Endothelial cell of umbilical vein (primary cell): ENCODE measurements at regions not wholly inside any gene's neighbourhood (a gene's known extent, or its start where the extent isn't known, plus 50 kb on each side); places are given as distances from the start of the nearest gene placed in this dataset.

Experiments
- BruUV-seq: library from RNA; stranded (reverse); fragments of 400-500 nt; replicated peaks from 2 replicates; lab custom pipeline; 2021; lab: Mats Ljungman, UMichigan
- CTCF ChIA-PET: fragments of 300-600, 350-600 bp; sonication (Branson Sonifier 250); formaldehyde crosslinking; loops from one replicate; lab custom pipeline; 2021; ENCODE audit warnings: antibody characterized with exemption, inconsistent platforms; lab: Charles Lee
- POLR2A ChIA-PET: fragments of 300-600, 350-600 bp; sonication (Branson Sonifier 250); formaldehyde crosslinking; loops from one replicate; lab custom pipeline; 2021; ENCODE audit warnings: antibody characterized with exemption, inconsistent platforms; lab: Charles Lee
- DNase-seq: peaks from one replicate; pipeline ENCODE4 v3.0.0-alpha.2; 2011; ENCODE audit warnings: low read depth, low spot score
- FAIRE-seq: peaks from 2 replicates; lab custom pipeline; 2011; peaks lifted over from hg19 to GRCh38; lab: Jason Lieb, UNC
- H2AFZ ChIP-seq: 2 replicates; pipeline ENCODE4 v1.6.0; 2012; ENCODE audit warnings: low read depth, low read length, control low read depth, inconsistent platforms
- H3K27ac ChIP-seq: 2 replicates; pipeline ENCODE4 v1.5.1; 2011; ENCODE audit warnings: low read depth, mild to moderate bottlenecking, control low read depth, low read length, moderate library complexity; ENCODE audit not compliant: insufficient read depth
- H3K27me3 ChIP-seq, 2 experiments: 2 replicates each; pipeline versions ENCODE4 v1.6.0 to v1.6.1; 2011; ENCODE audit warnings: low read length in 2 of 2, mixed read lengths in 1 of 2; ENCODE audit not compliant: control insufficient read depth in 2 of 2, insufficient read depth in 2 of 2
- H3K36me3 ChIP-seq, 2 experiments: 2 replicates in 1 of 2; 3 replicates in 1 of 2; pipeline ENCODE4 v1.5.1; 2011; ENCODE audit warnings: low read length in 2 of 2, mild to moderate bottlenecking in 1 of 2, moderate library complexity in 1 of 2; ENCODE audit not compliant: control insufficient read depth in 2 of 2, insufficient read depth in 2 of 2; ENCODE audit errors: extremely low read depth in 1 of 2
- H3K4me1 ChIP-seq: 3 replicates; pipeline ENCODE4 v1.5.1; 2011; ENCODE audit warnings: mild to moderate bottlenecking, low read length; ENCODE audit not compliant: control insufficient read depth, insufficient read depth; ENCODE audit errors: extremely low read depth
- H3K4me2 ChIP-seq: 2 replicates; pipeline ENCODE4 v1.6.1; 2011; ENCODE audit warnings: low read length, control low read depth, mixed read lengths; ENCODE audit not compliant: insufficient read depth
- H3K4me3 ChIP-seq, 3 experiments: fragments of 200-600 bp in 1 of 3; sonication (generic), shearing (Covaris generic) in 1 of 3; replicated peaks in 1 of 3; 2 replicates each; pipeline ENCODE4 v1.5.1; 2011 to 2016; ENCODE audit warnings: control low read depth in 3 of 3, low read length in 3 of 3, mild to moderate bottlenecking in 2 of 3, inconsistent platforms in 1 of 3, low read depth in 1 of 3, moderate library complexity in 1 of 3; ENCODE audit not compliant: insufficient read depth in 1 of 3
- H3K79me2 ChIP-seq: 2 replicates; pipeline ENCODE4 v1.6.0; 2012; ENCODE audit warnings: low read length, inconsistent platforms; ENCODE audit not compliant: control insufficient read depth, insufficient read depth
- H3K9ac ChIP-seq: replicated peaks from 2 replicates; pipeline ENCODE3; 2011; ENCODE audit warnings: low read length, control low read depth; ENCODE audit not compliant: insufficient read depth; ENCODE audit errors: extremely low read depth
- H3K9me1 ChIP-seq: replicated peaks from 3 replicates; pipeline ENCODE4 v1.6.0; 2011; ENCODE audit warnings: mild to moderate bottlenecking, low read length; ENCODE audit not compliant: control insufficient read depth, insufficient read depth; ENCODE audit errors: extremely low read depth
- H3K9me3 ChIP-seq: replicated peaks from 2 replicates; pipeline ENCODE4 v1.5.1; 2012; ENCODE audit warnings: low read length, inconsistent platforms; ENCODE audit not compliant: control insufficient read depth, insufficient read depth
- H4K20me1 ChIP-seq: replicated peaks from 2 replicates; pipeline ENCODE3; 2011; ENCODE audit warnings: mild to moderate bottlenecking, low read length; ENCODE audit not compliant: control insufficient read depth, insufficient read depth; ENCODE audit errors: extremely low read depth
- CTCF ChIP-seq, 2 donors: IDR thresholded peaks; 1 replicate in 1 of 2; 2 replicates in 1 of 2; pipeline ENCODE4 v1.5.1; 2011; ENCODE audit warnings: low read length in 2 of 2, mild to moderate bottlenecking in 2 of 2, moderate library complexity in 2 of 2, control low read depth in 1 of 2, inconsistent platforms in 1 of 2, low read depth in 1 of 2; ENCODE audit not compliant: insufficient read depth in 1 of 2; ENCODE audit errors: extremely low read depth in 1 of 2
- EZH2 ChIP-seq: IDR thresholded peaks from 2 replicates; pipeline ENCODE4 v1.6.1; 2012; ENCODE audit warnings: borderline replicate concordance, low read depth, mild to moderate bottlenecking, moderate library complexity, low read length, inconsistent platforms; ENCODE audit not compliant: severe bottlenecking
- FOS ChIP-seq: IDR thresholded peaks from 2 replicates; pipeline ENCODE4 v1.6.1; 2011; ENCODE audit warnings: mild to moderate bottlenecking, low read length, moderate library complexity, borderline replicate concordance; ENCODE audit not compliant: insufficient read depth
- GATA2 ChIP-seq: IDR thresholded peaks from 2 replicates; pipeline ENCODE4 v1.7.0; 2011; ENCODE audit warnings: low read depth, mild to moderate bottlenecking, moderate library complexity, mixed read lengths, low read length; ENCODE audit not compliant: insufficient read length, insufficient read depth
- JUN ChIP-seq: IDR thresholded peaks from 2 replicates; pipeline ENCODE4 v1.6.1; 2011; ENCODE audit warnings: borderline replicate concordance, low read depth; ENCODE audit not compliant: insufficient read length, insufficient read depth
- MYC ChIP-seq: IDR thresholded peaks from one replicate; pipeline ENCODE4 v1.6.1; 2011; ENCODE audit warnings: mild to moderate bottlenecking, low read depth, low read length
- POLR2A ChIP-seq: IDR thresholded peaks from 2 replicates; pipeline ENCODE4 v1.6.1; 2012; ENCODE audit warnings: low read depth, mild to moderate bottlenecking, control low read depth, low read length
- POLR2AphosphoS5 ChIP-seq: IDR thresholded peaks from 2 replicates; pipeline ENCODE4 v1.6.1; 2012; ENCODE audit warnings: low read depth, mild to moderate bottlenecking, control low read depth, low read length, moderate library complexity; ENCODE audit not compliant: insufficient read depth
- dilution Hi-C: fragments of 300-500 bp; cut with MboI; formaldehyde crosslinking; loops from one replicate; pipeline ENCODE4 v1.15.0; 2019; ENCODE audit warnings: low sequenced_read_pairs; ENCODE audit not compliant: extremely low pct_ligation_motif_present
- intact Hi-C: fragments of 100-400 bp; cut with micrococcal nuclease; formaldehyde crosslinking; loops from one replicate; pipeline ENCODE4 v1.10.0; 2022
- TF ChIP-seq, protein P1 (sequence below): IDR thresholded peaks from 2 replicates; pipeline ENCODE4 v1.6.1; 2011; ENCODE audit not compliant: insufficient read depth, insufficient read length

DNA sequence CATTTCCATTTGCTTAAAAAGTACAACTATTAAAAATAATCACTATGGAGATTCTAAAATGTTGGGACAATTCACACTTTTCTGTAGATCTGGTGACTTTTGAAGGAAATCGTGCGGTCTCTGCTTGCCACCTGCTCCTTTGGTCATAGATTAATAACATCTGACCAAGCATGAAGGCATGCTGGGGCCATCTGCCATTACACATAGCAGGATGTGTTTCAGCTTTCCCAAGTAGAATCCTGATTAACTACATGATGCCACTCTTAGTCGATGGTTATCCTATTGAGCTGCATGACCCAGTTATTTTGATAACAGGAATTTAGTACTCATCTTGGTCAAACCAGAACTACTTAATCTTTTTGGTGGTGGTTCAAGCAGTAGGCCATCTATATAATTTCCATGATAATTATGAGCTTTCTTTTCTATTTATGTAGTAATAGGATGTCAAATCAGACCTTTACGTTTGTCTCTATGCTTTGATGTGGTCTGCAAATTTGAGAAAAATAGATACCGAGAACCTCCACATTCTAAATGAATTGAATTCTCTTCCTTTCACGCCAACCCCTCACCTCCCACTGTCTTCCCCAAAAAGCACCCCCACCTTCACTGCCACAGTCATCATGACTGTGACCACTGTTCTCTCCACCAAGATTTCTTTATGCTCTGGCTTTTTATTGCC, 158.1 kb downstream of the DIPK2A start:
- dilution Hi-C loops (no loop called here), intact Hi-C loops (no loop called here)
- Histone ChIP-seq H3K36me3 (no peaks in the 10 kb centered on the region), H3K27ac (no peak overlapping the region), H3K4me3 (no peak overlapping the region), H3K79me2 (no peaks in the 10 kb centered on the region), H3K9me3 (no peaks in the 10 kb centered on the region), H3K9ac (no peak overlapping the region), H3K9me1 (no peaks in the 10 kb centered on the region), H3K4me2 (no peak overlapping the region), H3K27me3 (no peaks in the 10 kb centered on the region), H4K20me1 (no peaks in the 10 kb centered on the region), H2AFZ (no peak overlapping the region), H3K4me1 (no peaks in the 10 kb centered on the region)
- BruUV-seq, result no TSS peak
- TF ChIP-seq POLR2AphosphoS5 (no peak), CTCF (IDR thresholded peaks at IDR 0.05; ENCODE audit: extremely low read depth in 1 of 2, insufficient read depth in 1 of 2, low read depth in 1 of 2, low read length in 2 of 2) (no peak), JUN (no peak), FOS (no peak), MYC (no peak), EZH2 (no peak), POLR2A (no peak), GATA2 (no peak)
- TF ChIP-seq, protein P1, sequence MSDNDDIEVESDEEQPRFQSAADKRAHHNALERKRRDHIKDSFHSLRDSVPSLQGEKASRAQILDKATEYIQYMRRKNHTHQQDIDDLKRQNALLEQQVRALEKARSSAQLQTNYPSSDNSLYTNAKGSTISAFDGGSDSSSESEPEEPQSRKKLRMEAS, result no peak
- ChIA-PET CTCF (no interaction called here), POLR2A (no interaction called here)
- FAIRE-seq (no peak), DNase-seq (no peak)
